Activated gamma-delta T cell (primary cell): ENCODE measurements at regions not wholly inside any gene's neighbourhood (a gene's known extent, or its start where the extent isn't known, plus 50 kb on each side); places are given as distances from the start of the nearest gene placed in this dataset.

Experiments
- DNase-seq: peaks from one replicate; lab custom pipeline; 2025; lab: John Stamatoyannopoulos, UW

- DNase-seq: no peak
Measured at GRCh38 chr11:104246590-104246989, 82.6 kb upstream of the PDGFD start.

- DNase-seq: no peak
Measured at GRCh38 chr11:104238916-104239315, 75.0 kb upstream of the PDGFD start.

DNA sequence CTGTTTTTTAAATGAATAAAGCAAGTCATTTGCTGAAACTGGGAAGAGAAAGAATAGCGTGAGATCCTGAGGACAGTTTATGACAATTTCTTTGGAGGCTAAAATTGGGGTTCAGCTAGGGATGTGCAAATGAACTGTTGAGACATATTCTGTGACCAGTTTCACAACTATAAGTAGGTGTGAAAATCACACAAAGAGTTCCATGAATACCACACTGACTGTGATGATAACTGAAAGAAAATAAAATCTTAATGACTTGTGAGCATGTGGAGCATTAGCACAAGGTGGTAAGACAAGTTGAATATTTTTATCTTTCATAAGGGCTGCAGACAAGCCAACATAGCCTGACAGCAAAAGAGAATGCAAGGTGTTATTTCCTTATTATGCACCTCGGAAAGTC, 61.1 kb upstream of the PDGFD start:
- DNase-seq: no peak

GRCh38 chr11:104222464-104222863, 58.5 kb upstream of the PDGFD start:
- no peak for DNase-seq

- no peak for DNase-seq
Measured at GRCh38 chr11:104221455-104221854, 57.5 kb upstream of the PDGFD start.

- no peak for DNase-seq
Measured at GRCh38 chr11:104219096-104219495, 55.1 kb upstream of the PDGFD start.

- no peak for DNase-seq
Measured at GRCh38 chr11:104214517-104214916, 50.6 kb upstream of the PDGFD start.
